Chondrocyte (in vitro differentiated cells): ENCODE measurements at regions not wholly inside any gene's neighbourhood (a gene's known extent, or its start where the extent isn't known, plus 50 kb on each side); places are given as distances from the start of the nearest gene placed in this dataset.

Experiments
- DNase-seq: peaks from one replicate; pipeline ENCODE4 v3.0.0; 2021; ENCODE audit warnings: mixed read lengths, low spot score
- H3K27ac Mint-ChIP-seq: one replicate; pipeline ENCODE4 v1.8.0; 2021; ENCODE audit warnings: mild to moderate bottlenecking, moderate library complexity, mixed read lengths; ENCODE audit not compliant: unreplicated experiment
- H3K27me3 Mint-ChIP-seq: 2 replicates; pipeline ENCODE4 v1.8.0; 2021; ENCODE audit warnings: low read depth, mixed read lengths
- H3K36me3 Mint-ChIP-seq: 2 replicates; pipeline ENCODE4 v1.8.0; 2021; ENCODE audit warnings: low read depth, mixed read lengths
- H3K4me1 Mint-ChIP-seq: 2 replicates; pipeline ENCODE4 v1.8.0; 2021; ENCODE audit warnings: low read depth, mild to moderate bottlenecking, mixed read lengths
- H3K4me3 Mint-ChIP-seq: one replicate; pipeline ENCODE4 v1.8.0; 2021; ENCODE audit warnings: mild to moderate bottlenecking, moderate library complexity, mixed read lengths; ENCODE audit not compliant: unreplicated experiment
- H3K9me3 Mint-ChIP-seq: 2 replicates; pipeline ENCODE4 v1.8.0; 2021; ENCODE audit warnings: low read depth, mixed read lengths
- TF ChIP-seq, protein P1 (sequence below): fragments of 200-600 bp; sonication (generic); IDR thresholded peaks from 2 replicates; pipeline ENCODE4 v1.5.0; 2021; ENCODE audit warnings: antibody characterized with exemption, mild to moderate bottlenecking, moderate library complexity

DNA sequence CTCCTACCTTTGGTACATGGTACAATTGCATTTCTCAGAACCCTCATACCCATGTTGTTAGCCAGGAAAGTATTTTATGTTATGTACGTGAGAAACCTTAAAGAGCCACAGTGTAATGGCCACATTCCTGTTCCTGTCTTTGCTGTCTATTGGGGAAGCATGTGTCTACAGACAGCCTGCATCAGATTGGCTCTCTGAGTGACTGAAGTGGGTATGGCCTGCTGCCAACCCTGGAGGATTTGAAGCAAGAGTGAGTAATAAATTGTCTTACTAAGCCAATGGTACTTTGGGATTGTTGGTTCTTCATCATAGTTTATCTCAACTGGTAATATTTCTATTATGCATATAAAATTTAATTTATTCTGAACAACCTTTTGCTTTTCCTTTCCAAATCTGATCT lies 574.1 kb downstream of the LMO7 start:
- Mint-ChIP-seq H3K4me1 (no peaks in the 10 kb centered on the region), H3K27me3 (peaks cover 9% of the 10 kb centered on the region), H3K27ac (no peak overlapping the region), H3K36me3 (no peaks in the 10 kb centered on the region), H3K4me3 (no peak overlapping the region), H3K9me3 (no peaks in the 10 kb centered on the region)
- TF ChIP-seq, protein P1, sequence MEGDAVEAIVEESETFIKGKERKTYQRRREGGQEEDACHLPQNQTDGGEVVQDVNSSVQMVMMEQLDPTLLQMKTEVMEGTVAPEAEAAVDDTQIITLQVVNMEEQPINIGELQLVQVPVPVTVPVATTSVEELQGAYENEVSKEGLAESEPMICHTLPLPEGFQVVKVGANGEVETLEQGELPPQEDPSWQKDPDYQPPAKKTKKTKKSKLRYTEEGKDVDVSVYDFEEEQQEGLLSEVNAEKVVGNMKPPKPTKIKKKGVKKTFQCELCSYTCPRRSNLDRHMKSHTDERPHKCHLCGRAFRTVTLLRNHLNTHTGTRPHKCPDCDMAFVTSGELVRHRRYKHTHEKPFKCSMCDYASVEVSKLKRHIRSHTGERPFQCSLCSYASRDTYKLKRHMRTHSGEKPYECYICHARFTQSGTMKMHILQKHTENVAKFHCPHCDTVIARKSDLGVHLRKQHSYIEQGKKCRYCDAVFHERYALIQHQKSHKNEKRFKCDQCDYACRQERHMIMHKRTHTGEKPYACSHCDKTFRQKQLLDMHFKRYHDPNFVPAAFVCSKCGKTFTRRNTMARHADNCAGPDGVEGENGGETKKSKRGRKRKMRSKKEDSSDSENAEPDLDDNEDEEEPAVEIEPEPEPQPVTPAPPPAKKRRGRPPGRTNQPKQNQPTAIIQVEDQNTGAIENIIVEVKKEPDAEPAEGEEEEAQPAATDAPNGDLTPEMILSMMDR, result no peak
- DNase-seq, result no peak

DNA sequence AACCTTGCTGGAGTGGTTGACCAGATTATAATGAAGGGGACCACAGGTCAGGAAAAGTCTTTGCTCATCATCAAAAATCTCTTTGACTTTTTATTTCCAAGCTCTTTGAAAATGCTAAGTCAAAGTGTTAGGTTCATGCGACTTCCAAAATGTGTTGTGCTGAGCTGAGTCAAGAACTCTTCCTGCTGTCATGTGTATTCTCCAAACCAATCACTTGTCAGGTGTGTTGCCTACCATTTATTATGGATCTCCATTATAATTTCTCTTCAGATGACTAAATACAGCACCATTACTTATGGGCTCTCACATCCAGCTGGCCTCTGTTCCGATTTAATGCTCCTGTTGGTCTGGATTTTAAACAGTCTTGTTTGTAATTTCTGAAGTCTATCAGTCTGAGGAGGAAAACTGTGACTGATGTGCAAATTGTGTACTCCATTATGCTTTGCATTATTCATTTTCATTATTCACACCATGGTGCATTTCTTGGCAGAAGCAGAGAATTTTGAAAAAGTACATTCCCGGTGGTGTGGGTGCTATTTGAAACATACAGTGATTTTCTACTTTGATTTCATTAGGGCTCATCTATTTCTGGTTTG lies 562.5 kb downstream of the LMO7 start:
- H3K9me3 Mint-ChIP-seq, result no peaks in the 10 kb centered on the region
- H3K27ac Mint-ChIP-seq, result no peak overlapping the region
- TF ChIP-seq, protein P1, result no peak
- H3K36me3 Mint-ChIP-seq, result no peaks in the 10 kb centered on the region
- no peak for DNase-seq
- no peak overlapping the region for H3K4me3 Mint-ChIP-seq
- H3K27me3 Mint-ChIP-seq, result peaks cover 31% of the 10 kb centered on the region
- no peaks in the 10 kb centered on the region for H3K4me1 Mint-ChIP-seq

DNA sequence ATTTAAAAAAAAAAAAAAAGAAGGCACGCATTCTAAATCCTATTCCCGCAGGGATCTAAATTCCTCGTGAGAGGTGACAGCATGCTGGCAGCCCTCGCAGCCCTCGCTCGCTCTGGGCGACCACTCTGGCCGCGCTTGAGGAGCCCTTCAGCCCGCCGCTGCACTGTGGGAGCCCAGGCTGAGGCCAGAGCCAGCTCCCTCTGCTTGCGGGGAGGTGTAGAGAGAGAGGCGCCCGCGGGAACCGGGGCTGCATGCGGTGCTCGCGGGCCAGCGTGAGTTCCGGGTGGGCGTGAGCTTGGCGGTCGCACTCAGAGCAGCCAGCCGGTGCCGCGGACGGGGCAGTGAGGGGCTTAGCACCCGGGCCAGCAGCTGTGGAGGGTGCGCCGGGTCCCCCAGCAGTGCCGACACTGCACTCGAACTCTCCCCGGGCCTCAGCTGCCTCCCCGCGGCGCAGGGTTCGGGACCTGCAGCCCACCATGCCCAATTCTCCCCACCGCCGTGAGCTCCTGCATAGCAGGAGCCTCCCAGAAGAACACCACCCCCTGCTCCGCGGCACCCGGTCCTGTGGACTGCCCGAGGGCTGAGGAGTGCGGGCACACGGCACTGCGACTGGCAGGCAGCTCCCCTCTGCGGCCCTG lies 553.9 kb downstream of the LMO7 start:
- H3K27me3 Mint-ChIP-seq, result peaks cover 36% of the 10 kb centered on the region
- no peak overlapping the region for H3K27ac Mint-ChIP-seq
- no peak for DNase-seq
- H3K4me3 Mint-ChIP-seq, result no peak overlapping the region
- H3K36me3 Mint-ChIP-seq, result no peaks in the 10 kb centered on the region
- peaks cover 3% of the 10 kb centered on the region for H3K9me3 Mint-ChIP-seq
- TF ChIP-seq, protein P1, result no peak
- no peaks in the 10 kb centered on the region for H3K4me1 Mint-ChIP-seq

GRCh38 chr13:76175961-76176725 lies 540.0 kb downstream of the LMO7 start:
- H3K4me3 Mint-ChIP-seq, result no peak overlapping the region

GRCh38 chr13:76168661-76169060 lies 532.5 kb downstream of the LMO7 start:
- TF ChIP-seq, protein P1, result no peak
- no peak overlapping the region for H3K4me3 Mint-ChIP-seq
- H3K27ac Mint-ChIP-seq, result no peak overlapping the region
- DNase-seq, result no peak
- no peaks in the 10 kb centered on the region for H3K36me3 Mint-ChIP-seq
- no peaks in the 10 kb centered on the region for H3K4me1 Mint-ChIP-seq
- H3K27me3 Mint-ChIP-seq, result peaks cover 28% of the 10 kb centered on the region
- H3K9me3 Mint-ChIP-seq, result peaks cover 5% of the 10 kb centered on the region

More at GRCh38 chr13:76175961-76176725, 540.0 kb downstream of the LMO7 start:
- Mint-ChIP-seq H3K36me3 (no peaks in the 10 kb centered on the region), H3K27ac (no peak overlapping the region), H3K27me3 (peaks cover 17% of the 10 kb centered on the region), H3K9me3 (no peaks in the 10 kb centered on the region), H3K4me1 (no peaks in the 10 kb centered on the region)
- DNase-seq, result no peak
- TF ChIP-seq, protein P1, result no peak
